Fibroblast of villous mesenchyme (primary cell): ENCODE measurements at regions not wholly inside any gene's neighbourhood (a gene's known extent, or its start where the extent isn't known, plus 50 kb on each side); places are given as distances from the start of the nearest gene placed in this dataset.

Experiments
- DNase-seq: peaks from one replicate; pipeline ENCODE4 v3.0.0-alpha.2; 2010; ENCODE audit warnings: low read depth
- H3K4me3 ChIP-seq: 2 replicates; pipeline ENCODE4 v1.5.1; 2011; ENCODE audit warnings: low read depth, mild to moderate bottlenecking, low read length
- CTCF ChIP-seq: IDR thresholded peaks from 2 replicates; pipeline ENCODE4 v1.5.1; 2012; ENCODE audit warnings: low read depth, mild to moderate bottlenecking, low read length; ENCODE audit not compliant: insufficient read depth

- peak; percentile 6 for DNase-seq
- TF ChIP-seq CTCF, result no peak
- no peak overlapping the region for H3K4me3 ChIP-seq
These were observed 53.1 kb upstream of the GLRA2 start for GRCh38 chrX:14476205-14476604.

GRCh38 chrX:14449773-14450172, 79.6 kb upstream of the GLRA2 start:
- no peak for DNase-seq
- no peak for TF ChIP-seq CTCF

GRCh38 chrX:14448406-14448805, 80.9 kb upstream of the GLRA2 start:
- no peak for TF ChIP-seq CTCF
- no peak overlapping the region for H3K4me3 ChIP-seq
- DNase-seq, result no peak

More at GRCh38 chrX:14449773-14450172, 79.6 kb upstream of the GLRA2 start:
- H3K4me3 ChIP-seq, result no peak overlapping the region

- TF ChIP-seq CTCF, result no peak
- no peak for DNase-seq
These were observed 89.2 kb upstream of the GLRA2 start for GRCh38 chrX:14440106-14440505.

GRCh38 chrX:14427614-14428013, 101.7 kb upstream of the GLRA2 start:
- H3K4me3 ChIP-seq, result no peak overlapping the region
- no peak for TF ChIP-seq CTCF
- no peak for DNase-seq

More at GRCh38 chrX:14440106-14440505, 89.2 kb upstream of the GLRA2 start:
- H3K4me3 ChIP-seq, result no peak overlapping the region

- peak; percentile 3 for DNase-seq
- no peak overlapping the region for H3K4me3 ChIP-seq
- TF ChIP-seq CTCF, result no peak
These were observed 108.5 kb upstream of the GLRA2 start for GRCh38 chrX:14420841-14421240.

GRCh38 chrX:14412686-14413085, 116.7 kb upstream of the GLRA2 start:
- no peak overlapping the region for H3K4me3 ChIP-seq
- TF ChIP-seq CTCF, result no peak
- DNase-seq, result no peak
